Lower leg skin (tissue), 4 donors: ENCODE measurements at regions not wholly inside any gene's neighbourhood (a gene's known extent, or its start where the extent isn't known, plus 50 kb on each side); places are given as distances from the start of the nearest gene placed in this dataset.
"Not testable (repeated sequence)": the region's sequence is repeated elsewhere in the genome, so short reads cannot be mapped to it uniquely, and the experiment has no call there.

Experiments used
- DNase-seq, 2 donors: peaks; one replicate each; pipeline ENCODE4 v3.0.0-alpha.2; 2019; ENCODE audit warnings: low spot score in 2 of 2
- H3K4me3 ChIP-seq: fragments of 200-600 bp; sonication (generic); 2 replicates; pipeline ENCODE4 v1.5.1; 2017; ENCODE audit warnings: mild to moderate bottlenecking, low read depth; ENCODE audit not compliant: poor library complexity, severe bottlenecking
- POLR2A ChIP-seq, 2 donors: fragments of 450-650 bp; IDR thresholded peaks; one replicate each; pipeline ENCODE4 v1.6.1; 2016 to 2017; ENCODE audit warnings: antibody characterized with exemption in 2 of 2, mild to moderate bottlenecking in 1 of 2, moderate library complexity in 1 of 2
- WGBS, 2 donors: methylation state at CpG; one replicate each; pipeline ENCODE4 v1.1.5; 2018; 5-methylcytosine and 5-hydroxymethylcytosine counted together
- intact Hi-C: fragments of 100-400 bp; cut with DNase I; formaldehyde crosslinking; loops from one replicate; pipeline ENCODE4 v1.15.0; 2023; ENCODE audit warnings: low total_unique reads
- TF ChIP-seq, protein P1 (sequence below), 3 donors: fragments of 450-650 bp; IDR thresholded peaks; one replicate each; pipeline ENCODE4 v1.5.1; 2016; ENCODE audit warnings: antibody characterized with exemption in 3 of 3, mild to moderate bottlenecking in 3 of 3, moderate library complexity in 2 of 3

DNA sequence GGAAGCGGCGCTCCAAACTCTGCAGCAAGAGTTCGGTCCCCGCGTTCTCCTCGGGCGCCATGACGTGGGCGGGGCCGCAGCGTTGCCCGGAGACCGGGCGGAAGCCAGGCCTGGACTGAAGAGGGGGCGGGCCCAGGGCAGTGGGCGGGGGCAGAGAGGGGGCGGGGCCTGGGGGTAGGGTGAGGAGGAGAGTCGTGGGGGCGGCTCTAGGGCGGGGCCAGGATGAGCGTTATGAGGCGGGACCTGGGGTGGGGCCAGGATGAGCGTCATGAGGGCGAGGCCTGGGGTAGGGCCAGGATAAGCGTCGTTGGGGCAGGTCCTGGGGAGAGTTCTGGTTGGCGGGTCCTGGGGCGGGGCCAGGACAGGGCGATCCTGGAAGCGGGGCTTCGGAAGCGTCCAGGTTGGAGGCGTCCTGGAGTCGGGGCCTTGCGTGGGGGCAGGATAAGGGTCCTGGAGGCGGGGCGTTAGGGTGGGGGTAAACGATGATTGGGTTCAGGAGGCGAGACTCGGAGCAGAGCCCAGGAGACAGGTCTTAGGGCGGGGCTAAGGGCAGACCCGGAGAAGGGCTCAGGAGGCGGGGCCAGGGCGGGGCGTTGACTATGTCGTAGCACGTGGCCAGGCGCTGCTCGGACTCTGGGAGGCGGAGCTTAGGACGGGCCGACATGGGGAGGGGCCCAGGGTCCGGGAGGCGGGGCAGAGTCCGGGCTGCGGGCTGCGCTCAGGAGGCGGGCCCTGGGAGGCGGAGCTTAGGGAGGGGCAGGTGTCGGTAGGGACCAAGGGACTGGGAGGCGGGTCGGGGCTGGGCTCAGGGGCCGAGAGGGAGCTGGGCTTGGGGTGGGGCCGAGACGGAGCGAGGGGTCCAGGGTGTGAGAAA is 131.1 kb upstream of the ALDH3B2 start:
- intact Hi-C loops = not testable (repeated sequence)
- peak; percentile 99 to 100 for DNase-seq
- peak overlapping the region; percentile 39 for H3K4me3 ChIP-seq
- 1% methylated on average over 34 to 57 of the region's 66 CpGs for WGBS, 2 donors

DNA sequence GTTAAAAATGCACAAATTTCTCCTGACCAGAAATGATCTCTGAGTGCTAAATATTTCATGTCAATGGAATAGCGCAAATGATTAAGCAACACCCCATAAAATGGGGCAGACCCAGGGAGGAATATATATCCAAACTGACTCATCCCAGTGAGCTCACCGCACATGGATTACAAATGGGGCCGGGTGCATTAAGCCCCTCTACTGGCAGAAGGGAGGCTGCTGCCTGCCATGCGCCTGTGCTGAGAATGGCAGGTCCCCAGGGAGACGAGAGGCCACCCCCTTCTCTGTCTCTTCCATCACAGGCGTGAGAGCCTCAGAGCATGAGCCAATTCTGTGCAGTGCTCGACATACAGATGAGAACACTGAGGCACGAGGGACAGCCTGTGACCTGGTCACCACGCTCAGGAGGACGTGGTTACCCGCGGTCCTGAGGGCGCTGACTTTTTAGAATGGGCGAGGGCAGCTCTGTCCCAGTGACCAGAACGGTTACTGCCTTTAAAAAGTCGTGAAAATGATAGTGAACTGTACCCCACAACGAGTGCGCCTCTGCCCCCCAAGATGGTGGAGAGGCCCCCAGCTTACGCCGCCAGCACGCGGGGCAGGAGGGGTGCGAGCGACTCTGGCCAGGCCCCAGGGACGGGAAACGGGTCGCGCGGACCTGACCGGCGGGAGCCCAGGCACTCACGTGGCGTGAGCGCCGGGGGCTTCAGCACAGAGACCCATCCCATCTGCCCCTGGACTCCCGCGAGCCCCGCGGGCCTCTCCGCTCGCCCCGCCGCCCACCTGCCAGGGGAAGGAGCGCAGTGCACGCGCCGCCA is 130.2 kb upstream of the ALDH3B2 start:
- peak overlapping the region; percentile 39 for H3K4me3 ChIP-seq
- DNase-seq = peak in 1 of 2 donors; percentile 85
- WGBS, 2 donors = 2 to 3% methylated on average over 22 to 32 of the region's 47 CpGs
- intact Hi-C loops = not testable (repeated sequence)

DNA sequence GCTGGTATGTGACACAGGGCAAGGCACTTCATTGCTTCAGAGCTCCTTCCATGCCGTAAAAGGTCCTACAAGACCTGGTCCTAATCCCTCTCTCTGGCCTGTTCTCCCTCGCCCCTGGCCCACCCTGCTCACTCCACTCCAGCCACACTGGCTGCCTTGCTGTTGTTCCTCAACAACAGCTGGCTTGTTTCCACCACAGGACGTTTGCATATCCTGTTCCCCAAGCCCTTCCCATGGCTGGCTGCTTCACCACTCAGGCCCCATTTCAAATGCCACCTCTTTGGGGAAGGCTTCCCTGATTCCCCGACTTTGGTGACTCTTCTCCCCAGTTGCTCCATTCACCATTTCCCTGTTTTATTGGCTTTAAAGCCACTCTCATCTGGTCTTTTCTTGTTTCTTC is 129.1 kb upstream of the ALDH3B2 start:
- 74 to 77% methylated on average over 4 of the region's 4 CpGs for WGBS, 2 donors
- H3K4me3 ChIP-seq, DNase-seq, intact Hi-C loops: not testable (repeated sequence)

DNA sequence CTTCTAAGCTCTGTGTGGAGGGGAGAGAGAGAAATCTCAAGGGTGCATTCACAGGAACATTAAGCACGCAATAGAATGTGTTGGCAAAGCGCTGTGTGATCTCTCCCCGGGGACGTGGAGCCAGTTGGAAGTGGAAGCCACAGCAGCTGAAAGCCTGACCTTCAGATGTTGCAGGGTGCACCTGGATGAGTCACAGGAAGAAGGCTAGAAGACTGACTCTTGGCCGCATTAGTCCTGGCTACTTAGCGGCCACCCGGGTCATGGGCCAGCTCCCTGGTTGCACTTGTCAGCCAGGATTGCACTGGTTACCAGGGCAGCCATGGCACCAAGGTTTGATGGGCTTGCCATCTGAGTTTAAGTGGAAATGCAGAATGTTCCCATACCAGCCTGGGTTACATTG is 128.6 kb upstream of the ALDH3B2 start:
- H3K4me3 ChIP-seq, intact Hi-C loops, DNase-seq: not testable (repeated sequence)
- WGBS, 2 donors = 58 to 67% methylated on average over 5 to 7 of the region's 7 CpGs

DNA sequence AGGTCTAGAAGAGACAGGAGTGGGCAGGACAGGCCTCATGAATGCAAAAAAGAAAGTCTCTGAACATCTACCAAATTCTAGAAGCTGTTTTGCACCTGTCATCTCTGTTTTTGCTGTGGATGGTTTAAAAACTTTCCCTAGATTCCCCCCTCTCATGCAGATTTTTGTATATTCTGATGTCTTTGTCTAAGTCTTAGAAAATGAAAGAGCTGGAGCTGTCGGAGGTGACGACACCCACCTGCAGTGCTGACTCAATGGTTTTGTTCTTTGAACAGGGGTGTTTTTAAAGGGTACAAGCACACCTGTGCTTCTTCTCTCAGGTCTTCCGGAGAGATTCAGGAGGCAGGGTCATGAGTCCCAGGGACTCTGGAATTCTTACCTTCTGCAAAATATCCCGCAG is 128.2 kb upstream of the ALDH3B2 start:
- DNase-seq, intact Hi-C loops: not testable (repeated sequence)
- 83% methylated on average over 4 of the region's 4 CpGs for WGBS, 2 donors

DNA sequence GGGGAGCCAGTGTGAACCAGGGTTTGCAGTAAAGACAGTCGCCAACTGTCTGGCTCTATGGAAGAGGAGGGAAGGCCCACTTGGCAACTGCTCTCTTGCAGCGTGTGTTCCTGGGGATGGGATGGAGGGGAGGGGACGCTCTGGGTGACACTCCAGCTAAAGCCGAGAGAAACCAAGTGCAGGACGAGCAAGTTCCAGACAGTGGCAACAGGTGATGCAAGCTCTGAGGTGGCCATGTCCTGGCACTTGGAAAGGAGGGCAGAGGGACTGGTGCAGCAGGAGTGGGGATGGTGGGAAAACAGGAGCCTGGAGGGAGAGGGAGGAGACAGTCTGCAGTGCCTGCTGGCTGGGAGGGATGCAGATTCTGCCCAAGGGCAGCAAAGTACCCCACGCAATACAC is 127.0 kb upstream of the ALDH3B2 start:
- DNase-seq, intact Hi-C loops, H3K4me3 ChIP-seq: not testable (repeated sequence)
- WGBS, 2 donors = 85 to 88% methylated on average over 6 of the region's 6 CpGs

More for the DNA sequence above, 128.2 kb upstream of the ALDH3B2 start:
- H3K4me3 ChIP-seq = not testable (repeated sequence)

DNA sequence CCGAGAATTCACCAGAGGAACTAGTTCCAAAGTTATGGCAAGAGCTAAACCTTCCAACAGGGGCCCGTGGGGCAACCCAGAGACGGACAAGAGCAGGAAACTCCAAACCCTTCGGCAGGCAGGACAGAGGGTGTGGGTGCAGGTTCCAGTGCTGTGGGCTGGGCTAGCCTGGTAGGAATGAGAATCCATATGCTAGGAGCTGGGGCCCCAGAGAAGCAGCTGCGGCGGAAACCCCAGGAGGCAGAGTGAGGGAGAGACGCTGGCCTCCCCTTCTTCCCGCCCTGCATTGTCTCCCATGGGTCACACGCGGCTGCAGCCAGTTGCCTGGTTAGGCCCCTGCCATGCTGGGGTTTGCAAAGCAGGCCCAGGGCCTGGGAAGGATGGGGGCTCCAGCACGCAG is 126.2 kb upstream of the ALDH3B2 start:
- intact Hi-C loops, DNase-seq: not testable (repeated sequence)
- WGBS, 2 donors = 77 to 83% methylated on average over 10 to 11 of the region's 11 CpGs

DNA sequence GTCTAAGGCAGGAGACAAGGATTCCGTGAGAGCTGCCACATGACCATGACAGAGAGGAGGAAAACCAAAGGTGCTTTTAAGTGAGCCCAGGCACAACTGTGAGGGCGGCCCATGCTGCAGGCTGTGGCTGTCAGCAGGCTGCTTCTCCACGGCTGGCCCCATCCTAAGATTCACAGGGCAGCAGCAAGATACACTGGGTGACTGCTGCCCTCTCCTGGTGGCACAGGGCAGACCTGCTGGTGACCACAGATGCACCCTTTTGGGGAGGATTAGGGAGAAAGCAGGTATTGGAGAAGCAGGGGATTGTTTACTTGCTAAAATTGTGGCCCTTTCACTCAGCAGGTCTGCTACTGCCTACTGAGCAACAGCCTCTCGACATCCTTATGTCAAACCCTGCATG is 125.4 kb upstream of the ALDH3B2 start:
- DNase-seq, intact Hi-C loops, H3K4me3 ChIP-seq: not testable (repeated sequence)
- 20 to 35% methylated on average over 3 to 4 of the region's 4 CpGs for WGBS, 2 donors

More for the DNA sequence above, 126.2 kb upstream of the ALDH3B2 start:
- H3K4me3 ChIP-seq = not testable (repeated sequence)

DNA sequence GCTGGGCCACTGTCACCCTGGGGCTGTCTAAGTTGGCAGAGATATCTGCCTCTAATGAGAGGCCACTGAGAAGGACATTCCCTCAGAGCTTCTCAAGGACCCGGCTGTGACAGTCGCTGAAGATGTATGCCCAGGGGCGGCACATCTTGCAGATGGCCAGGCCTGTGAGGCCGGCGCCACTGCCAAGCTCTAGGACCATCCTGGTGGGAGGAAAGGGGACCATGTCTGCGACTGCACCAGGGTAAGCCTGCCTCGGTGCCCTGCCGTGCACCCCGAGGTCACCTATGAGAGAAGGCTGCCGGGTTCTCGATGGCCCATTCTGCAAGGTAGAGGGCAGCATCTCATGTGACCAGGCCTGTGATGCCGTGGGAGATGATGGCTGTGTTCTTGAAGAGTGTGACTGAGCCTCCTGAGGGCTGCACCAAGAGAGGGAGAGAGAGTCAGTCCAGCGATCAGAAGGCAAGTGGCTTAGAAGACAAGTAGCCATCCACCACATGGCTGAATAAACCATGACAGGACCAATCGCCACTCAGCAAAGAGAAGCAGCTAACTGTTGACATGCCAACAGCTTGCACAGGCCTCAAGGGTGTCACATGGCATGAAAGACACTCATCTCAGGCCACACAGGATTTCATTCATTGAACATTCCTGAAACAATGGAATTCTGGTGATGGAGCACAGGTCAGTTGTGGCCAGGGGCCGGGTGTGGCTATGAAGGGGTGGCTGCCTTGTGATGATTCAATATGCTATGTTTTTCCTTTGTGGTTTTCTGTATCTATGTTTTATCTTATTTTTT is 123.5 kb upstream of the ALDH3B2 start:
- intact Hi-C loops, H3K4me3 ChIP-seq, DNase-seq: not testable (repeated sequence)
- 88 to 89% methylated on average over 15 of the region's 15 CpGs for WGBS, 2 donors

DNA sequence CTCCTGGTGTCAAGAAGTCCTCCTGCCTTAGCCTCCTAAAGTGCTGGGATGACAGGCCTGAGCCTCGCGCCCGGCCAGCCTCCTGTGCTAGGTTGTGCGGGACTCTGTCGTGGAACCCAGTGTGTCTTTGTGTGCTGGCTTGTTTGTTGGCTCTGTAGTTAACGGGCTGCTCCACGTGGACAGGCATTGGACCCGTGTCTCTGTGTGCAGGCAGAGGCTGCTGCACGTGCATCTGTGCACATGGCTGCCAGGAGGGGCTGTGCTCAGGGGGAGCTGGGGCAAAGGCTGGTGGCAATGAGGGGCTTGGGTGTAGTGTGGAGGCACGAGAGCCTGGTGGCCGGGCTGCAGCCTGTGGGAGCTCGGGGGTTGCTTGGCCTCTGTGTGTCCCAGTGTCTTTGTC is 121.3 kb upstream of the ALDH3B2 start:
- DNase-seq = no peak
- 91 to 96% methylated on average over 12 of the region's 12 CpGs for WGBS, 2 donors
- H3K4me3 ChIP-seq = no peak overlapping the region
- no peak for TF ChIP-seq POLR2A (IDR thresholded peaks at IDR 0.05)
- TF ChIP-seq, protein P1, sequence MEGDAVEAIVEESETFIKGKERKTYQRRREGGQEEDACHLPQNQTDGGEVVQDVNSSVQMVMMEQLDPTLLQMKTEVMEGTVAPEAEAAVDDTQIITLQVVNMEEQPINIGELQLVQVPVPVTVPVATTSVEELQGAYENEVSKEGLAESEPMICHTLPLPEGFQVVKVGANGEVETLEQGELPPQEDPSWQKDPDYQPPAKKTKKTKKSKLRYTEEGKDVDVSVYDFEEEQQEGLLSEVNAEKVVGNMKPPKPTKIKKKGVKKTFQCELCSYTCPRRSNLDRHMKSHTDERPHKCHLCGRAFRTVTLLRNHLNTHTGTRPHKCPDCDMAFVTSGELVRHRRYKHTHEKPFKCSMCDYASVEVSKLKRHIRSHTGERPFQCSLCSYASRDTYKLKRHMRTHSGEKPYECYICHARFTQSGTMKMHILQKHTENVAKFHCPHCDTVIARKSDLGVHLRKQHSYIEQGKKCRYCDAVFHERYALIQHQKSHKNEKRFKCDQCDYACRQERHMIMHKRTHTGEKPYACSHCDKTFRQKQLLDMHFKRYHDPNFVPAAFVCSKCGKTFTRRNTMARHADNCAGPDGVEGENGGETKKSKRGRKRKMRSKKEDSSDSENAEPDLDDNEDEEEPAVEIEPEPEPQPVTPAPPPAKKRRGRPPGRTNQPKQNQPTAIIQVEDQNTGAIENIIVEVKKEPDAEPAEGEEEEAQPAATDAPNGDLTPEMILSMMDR (IDR thresholded peaks at IDR 0.05) = no peak
- intact Hi-C loops = no loop called here

DNA sequence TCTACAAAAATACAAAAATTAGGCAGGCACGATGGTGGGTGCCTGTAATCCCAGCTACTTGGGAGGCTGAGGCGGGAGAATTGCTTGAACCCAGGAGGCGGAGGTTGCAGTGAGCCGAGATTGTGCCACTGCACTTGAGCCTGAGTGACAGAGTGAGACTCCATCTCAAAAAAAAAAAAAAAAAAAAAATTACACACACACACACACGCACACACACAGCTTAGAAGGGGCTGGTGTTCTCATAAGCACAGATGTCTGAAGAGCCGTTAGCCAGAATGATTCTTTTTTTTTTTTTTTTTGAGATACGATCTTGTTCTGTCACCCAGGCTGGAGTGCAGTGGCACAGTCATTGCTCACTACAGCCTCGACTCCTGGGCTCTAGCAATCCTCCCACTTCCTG is 119.3 kb upstream of the ALDH3B2 start:
- H3K4me3 ChIP-seq, intact Hi-C loops, DNase-seq: not testable (repeated sequence)
- WGBS, 2 donors = 75 to 77% methylated on average over 6 to 7 of the region's 8 CpGs
